Cardiac muscle cell (in vitro differentiated cells and primary cell): ENCODE measurements at regions not wholly inside any gene's neighbourhood (a gene's known extent, or its start where the extent isn't known, plus 50 kb on each side); places are given as distances from the start of the nearest gene placed in this dataset.

Experiments
- DNase-seq, 2 donors: peaks; one replicate each; pipeline versions ENCODE4 v3.0.0 to v3.0.0-alpha.2; 2010 to 2017; ENCODE audit warnings: low read depth in 1 of 2, low spot score in 1 of 2
- H3K27ac ChIP-seq: fragments of 200-600 bp; sonication (generic); 2 replicates; pipeline ENCODE4 v1.5.1; 2016
- H3K27me3 ChIP-seq: fragments of 200-600 bp; sonication (generic); 2 replicates; pipeline ENCODE4 v1.6.0; 2016; ENCODE audit warnings: control low read depth
- H3K36me3 ChIP-seq: fragments of 200-600 bp; sonication (generic); 2 replicates; pipeline ENCODE4 v1.5.1; 2016; ENCODE audit warnings: control low read depth
- H3K4me1 ChIP-seq: fragments of 200-600 bp; sonication (generic); 2 replicates; pipeline ENCODE4 v1.8.1; 2017; ENCODE audit warnings: low read depth, mild to moderate bottlenecking, mixed run types
- H3K4me3 ChIP-seq: fragments of 200-600 bp; sonication (generic); 2 replicates; pipeline ENCODE4 v1.5.1; 2016; ENCODE audit warnings: mild to moderate bottlenecking
- H3K9me3 ChIP-seq: fragments of 200-600 bp; sonication (generic); 2 replicates; pipeline ENCODE4 v1.5.1; 2017; ENCODE audit warnings: low read depth, mild to moderate bottlenecking, control low read depth
- TF ChIP-seq, protein P1 (sequence below): IDR thresholded peaks from 2 replicates; pipeline ENCODE4 v1.5.1; 2012; ENCODE audit warnings: low read depth, mild to moderate bottlenecking, low read length

DNA sequence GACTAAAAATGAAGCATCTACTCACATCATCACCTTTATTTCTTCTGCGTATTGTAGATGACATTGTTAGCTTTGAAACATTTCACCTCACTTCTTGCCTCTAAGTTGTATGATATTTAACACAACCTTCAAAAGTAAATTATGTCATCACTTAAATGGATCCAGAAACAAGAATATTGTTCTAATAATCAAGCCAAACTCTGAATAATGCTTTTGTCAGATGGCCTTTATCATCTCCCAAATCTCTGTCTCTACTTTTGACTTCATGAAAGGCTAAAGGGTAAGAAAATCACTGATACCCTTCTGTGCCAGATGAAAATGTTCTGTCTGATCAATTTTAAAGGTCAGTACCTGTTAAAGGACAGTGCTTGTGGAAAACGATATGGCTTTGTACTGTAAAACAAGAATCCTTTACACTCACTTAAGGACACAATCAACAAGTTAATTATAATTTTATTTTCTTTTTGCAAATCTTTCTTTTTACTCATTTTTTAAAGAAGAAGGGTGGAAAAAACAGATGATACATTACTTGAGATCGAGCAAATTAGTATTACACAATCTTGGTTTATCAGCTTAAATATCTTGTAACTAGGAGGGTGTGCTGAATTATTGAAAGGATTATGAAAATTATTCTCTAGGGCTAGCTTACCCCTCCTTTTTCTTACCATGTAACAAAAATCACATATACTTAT lies 309.4 kb upstream of the IGFBP3 start:
- H3K4me3 ChIP-seq = no peak overlapping the region
- no peak for DNase-seq
- no peak overlapping the region for H3K27ac ChIP-seq
- TF ChIP-seq, protein P1, sequence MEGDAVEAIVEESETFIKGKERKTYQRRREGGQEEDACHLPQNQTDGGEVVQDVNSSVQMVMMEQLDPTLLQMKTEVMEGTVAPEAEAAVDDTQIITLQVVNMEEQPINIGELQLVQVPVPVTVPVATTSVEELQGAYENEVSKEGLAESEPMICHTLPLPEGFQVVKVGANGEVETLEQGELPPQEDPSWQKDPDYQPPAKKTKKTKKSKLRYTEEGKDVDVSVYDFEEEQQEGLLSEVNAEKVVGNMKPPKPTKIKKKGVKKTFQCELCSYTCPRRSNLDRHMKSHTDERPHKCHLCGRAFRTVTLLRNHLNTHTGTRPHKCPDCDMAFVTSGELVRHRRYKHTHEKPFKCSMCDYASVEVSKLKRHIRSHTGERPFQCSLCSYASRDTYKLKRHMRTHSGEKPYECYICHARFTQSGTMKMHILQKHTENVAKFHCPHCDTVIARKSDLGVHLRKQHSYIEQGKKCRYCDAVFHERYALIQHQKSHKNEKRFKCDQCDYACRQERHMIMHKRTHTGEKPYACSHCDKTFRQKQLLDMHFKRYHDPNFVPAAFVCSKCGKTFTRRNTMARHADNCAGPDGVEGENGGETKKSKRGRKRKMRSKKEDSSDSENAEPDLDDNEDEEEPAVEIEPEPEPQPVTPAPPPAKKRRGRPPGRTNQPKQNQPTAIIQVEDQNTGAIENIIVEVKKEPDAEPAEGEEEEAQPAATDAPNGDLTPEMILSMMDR = no peak
- no peaks in the 10 kb centered on the region for H3K27me3 ChIP-seq
- no peaks in the 10 kb centered on the region for H3K36me3 ChIP-seq
- no peaks in the 10 kb centered on the region for H3K4me1 ChIP-seq
- no peaks in the 10 kb centered on the region for H3K9me3 ChIP-seq

GRCh38 chr7:46229409-46229808 lies 308.3 kb upstream of the IGFBP3 start:
- Histone ChIP-seq H3K36me3 (no peaks in the 10 kb centered on the region), H3K27me3 (no peaks in the 10 kb centered on the region), H3K9me3 (no peaks in the 10 kb centered on the region), H3K4me3 (no peak overlapping the region), H3K4me1 (no peaks in the 10 kb centered on the region), H3K27ac (no peak overlapping the region)
- peak in 1 of 2 donors; percentile 69 for DNase-seq
- TF ChIP-seq, protein P1 = no peak

DNA sequence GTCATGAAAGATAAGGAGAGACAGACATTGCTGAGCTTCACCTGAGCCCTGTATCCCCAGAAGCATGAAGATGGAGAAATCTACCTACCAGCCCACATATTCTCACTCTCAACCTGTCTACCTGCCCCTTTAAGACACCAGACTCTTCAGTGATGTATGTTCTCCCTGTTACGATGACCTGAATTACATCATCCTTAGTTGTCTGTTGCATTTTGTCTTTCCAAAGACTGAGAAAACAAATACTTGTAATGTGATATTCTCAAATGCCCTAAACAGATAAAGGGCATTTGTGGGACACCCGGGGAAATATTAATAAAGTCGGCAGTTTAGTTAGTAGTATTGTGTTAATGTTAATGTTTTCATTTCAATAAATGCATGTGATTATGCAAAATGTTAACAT lies 305.8 kb upstream of the IGFBP3 start:
- DNase-seq = no peak
- TF ChIP-seq, protein P1 = no peak
- Histone ChIP-seq H3K4me1 (no peaks in the 10 kb centered on the region), H3K9me3 (no peaks in the 10 kb centered on the region), H3K4me3 (no peak overlapping the region), H3K36me3 (no peaks in the 10 kb centered on the region), H3K27me3 (no peaks in the 10 kb centered on the region), H3K27ac (no peak overlapping the region)

- H3K27me3 ChIP-seq = no peaks in the 10 kb centered on the region
- DNase-seq = no peak
- no peak overlapping the region for H3K27ac ChIP-seq
- no peaks in the 10 kb centered on the region for H3K4me1 ChIP-seq
- TF ChIP-seq, protein P1 = no peak
- no peaks in the 10 kb centered on the region for H3K9me3 ChIP-seq
- H3K4me3 ChIP-seq = no peak overlapping the region
- no peaks in the 10 kb centered on the region for H3K36me3 ChIP-seq
These were observed 303.3 kb upstream of the IGFBP3 start for GRCh38 chr7:46224363-46224762.

GRCh38 chr7:46220066-46220630 lies 299.1 kb upstream of the IGFBP3 start:
- Histone ChIP-seq H3K4me1 (peaks cover 11% of the 10 kb centered on the region), H3K36me3 (no peaks in the 10 kb centered on the region), H3K27ac (no peak overlapping the region), H3K4me3 (no peak overlapping the region), H3K27me3 (no peaks in the 10 kb centered on the region), H3K9me3 (no peaks in the 10 kb centered on the region)
- DNase-seq = no peak
- TF ChIP-seq, protein P1 = no peak
